Superior temporal gyrus (tissue), 1 donor: ENCODE measurements at regions not wholly inside any gene's neighbourhood (a gene's known extent, or its start where the extent isn't known, plus 50 kb on each side); places are given as distances from the start of the nearest gene placed in this dataset.

Experiments
- DNase-seq: peaks from one replicate; pipeline ENCODE4 v3.0.0-alpha.2; 2016; ENCODE audit errors: extremely low spot score

GRCh38 chr11:128219731-128220120 lies 367.6 kb downstream of the ETS1 start:
- DNase-seq = no peak

DNA sequence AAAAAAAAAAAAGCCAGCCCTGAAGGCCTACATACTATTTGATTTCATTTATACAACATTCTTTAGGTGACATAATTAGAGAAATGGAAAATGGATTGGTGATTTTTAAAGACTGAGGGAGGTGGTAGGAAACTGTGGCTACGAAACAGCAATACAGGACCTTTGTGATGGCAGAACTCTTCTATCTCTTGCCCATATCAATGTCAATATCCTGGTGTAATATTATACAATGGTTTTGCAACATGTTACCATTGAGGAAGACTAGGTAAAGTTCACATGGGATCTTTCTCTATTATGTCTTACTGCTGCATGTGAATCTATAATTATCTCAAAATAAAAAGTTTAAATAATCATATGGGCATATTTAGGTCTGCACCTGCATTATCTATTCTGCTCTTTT lies 371.2 kb downstream of the ETS1 start:
- DNase-seq = no peak

DNA sequence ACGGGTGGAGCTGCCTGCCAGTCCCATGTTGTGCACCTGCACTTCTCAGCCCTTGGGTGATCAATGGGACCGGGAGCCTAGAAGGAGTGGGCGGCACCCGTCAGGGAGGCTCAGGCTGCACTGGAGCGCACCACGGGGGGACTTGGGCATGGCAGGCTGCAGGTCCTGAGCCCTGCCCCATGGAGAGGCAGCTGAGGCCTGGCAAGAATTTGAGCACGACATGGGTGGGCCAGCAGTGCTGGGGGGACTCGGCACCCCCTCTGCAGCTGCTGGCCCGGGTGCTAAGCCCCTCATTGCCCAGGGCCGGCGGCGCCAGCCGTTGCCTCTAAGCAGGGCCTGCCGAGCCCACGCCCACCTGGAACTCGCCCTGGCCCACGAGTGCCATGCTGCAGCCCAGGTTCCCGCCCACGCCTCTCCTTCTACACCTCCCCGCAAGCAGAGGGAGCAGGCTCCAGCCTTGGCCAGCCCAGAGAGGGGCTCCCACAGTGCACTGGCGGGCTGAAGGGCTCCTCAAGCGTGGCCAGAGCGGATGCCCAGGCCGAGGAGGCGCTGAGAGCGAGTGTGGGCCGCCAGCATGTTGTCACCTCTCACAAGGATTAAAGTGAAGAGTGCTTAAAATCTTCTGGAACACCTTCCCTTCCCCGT lies 372.0 kb downstream of the ETS1 start:
- no peak for DNase-seq

DNA sequence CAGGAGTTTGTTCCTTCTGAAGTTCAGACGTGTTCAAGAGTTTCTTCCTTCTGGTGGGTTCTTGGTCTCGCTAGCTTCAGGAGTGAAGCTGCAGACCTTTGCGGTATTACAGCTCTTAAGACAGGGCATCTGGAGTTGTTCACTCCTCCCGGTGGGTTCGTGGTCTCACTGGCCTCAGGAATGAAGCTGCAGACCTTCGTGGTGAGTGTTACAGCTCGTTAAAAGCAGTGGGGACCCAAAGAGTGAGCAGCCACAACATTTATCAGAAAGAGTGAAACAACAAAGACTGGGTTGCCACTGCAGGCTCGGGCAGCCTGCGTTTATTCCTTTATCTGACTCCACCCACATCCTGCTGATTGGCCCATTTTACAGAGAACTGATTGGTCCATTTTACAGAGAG lies 373.1 kb downstream of the ETS1 start:
- no peak for DNase-seq

GRCh38 chr11:128213461-128213860 lies 373.9 kb downstream of the ETS1 start:
- DNase-seq = no peak

- DNase-seq = no peak
Observed at GRCh38 chr11:128212324-128212723, 375.0 kb downstream of the ETS1 start.

GRCh38 chr11:128210148-128210940 lies 377.0 kb downstream of the ETS1 start:
- DNase-seq = no peak

- DNase-seq = no peak
Observed at GRCh38 chr11:128209138-128209435, 378.3 kb downstream of the ETS1 start.

DNA sequence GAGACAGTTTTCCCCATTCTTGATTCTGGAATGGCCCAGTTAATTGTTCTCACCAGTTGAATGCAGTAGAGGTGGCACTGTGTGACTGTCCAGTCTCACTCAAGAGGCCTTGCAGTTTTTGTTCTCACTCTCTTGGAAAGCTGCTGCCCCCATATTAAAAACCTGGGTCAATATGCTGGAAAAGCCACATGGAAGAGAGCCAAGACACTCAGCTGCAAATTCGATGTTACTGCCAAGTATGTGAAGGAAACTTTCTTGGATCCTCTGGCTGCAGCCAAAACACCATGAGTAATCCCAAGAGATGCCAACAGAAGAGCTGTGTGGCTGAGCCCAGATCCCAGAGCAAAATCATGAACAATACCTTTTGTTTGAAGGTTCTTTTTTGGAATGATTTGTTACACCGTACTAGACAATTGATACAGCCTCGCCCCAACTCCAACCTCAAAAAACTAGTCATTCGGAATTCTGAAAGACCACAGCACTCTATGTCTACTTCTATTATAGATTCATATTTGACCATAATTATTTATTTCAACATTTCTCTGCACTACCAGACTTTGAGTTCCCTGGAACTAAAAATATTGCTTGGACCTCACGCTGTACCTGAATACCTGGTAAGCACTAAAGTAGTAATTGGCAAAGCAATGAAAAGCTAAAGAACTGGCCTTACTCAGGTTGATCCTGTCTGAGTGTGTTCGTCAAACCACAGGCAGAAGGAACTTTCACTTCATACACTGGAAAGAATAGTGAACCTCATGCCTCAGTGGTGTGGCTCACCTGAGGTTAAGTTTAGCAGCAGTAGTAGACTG lies 378.8 kb downstream of the ETS1 start:
- DNase-seq = no peak

DNA sequence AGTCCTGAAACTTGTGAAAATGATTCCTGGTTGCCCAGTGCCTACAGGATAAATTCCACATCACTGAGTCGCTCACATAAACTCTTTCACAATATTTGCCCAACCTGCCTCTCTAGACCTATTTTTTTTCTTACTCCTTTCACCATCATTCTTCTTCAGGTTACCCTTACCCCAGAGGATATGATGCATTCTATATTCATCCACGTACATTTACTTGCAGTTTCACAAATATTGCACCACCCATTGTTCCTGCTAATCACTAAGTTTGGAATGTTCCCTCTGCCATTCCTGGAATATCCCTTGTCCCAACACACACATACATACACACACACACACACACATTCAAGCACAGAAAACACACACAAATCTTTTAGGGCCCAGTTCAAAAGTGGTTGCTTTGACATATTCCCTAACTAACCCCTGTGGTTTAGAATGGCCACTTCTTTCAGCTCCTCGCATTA lies 379.5 kb downstream of the ETS1 start:
- DNase-seq = no peak

DNA sequence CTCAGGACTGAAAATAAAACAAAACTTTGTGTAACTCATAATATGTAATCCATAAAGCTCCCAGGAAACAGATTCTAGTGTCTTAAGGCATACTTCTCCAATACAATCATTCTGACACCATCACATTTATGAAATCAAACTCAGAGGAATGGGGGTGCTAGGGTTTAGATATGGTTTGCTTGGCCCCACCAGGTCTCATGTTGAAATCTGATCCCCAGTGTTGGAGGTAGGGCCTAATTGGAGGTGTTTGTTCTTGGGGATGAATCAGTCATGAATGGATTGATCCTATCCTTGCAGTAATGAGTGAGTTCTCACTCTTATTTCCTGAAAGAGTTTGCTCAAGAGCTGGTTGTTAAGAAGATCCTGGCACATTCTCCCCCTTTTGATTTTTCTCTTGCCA lies 380.9 kb downstream of the ETS1 start:
- no peak for DNase-seq

DNA sequence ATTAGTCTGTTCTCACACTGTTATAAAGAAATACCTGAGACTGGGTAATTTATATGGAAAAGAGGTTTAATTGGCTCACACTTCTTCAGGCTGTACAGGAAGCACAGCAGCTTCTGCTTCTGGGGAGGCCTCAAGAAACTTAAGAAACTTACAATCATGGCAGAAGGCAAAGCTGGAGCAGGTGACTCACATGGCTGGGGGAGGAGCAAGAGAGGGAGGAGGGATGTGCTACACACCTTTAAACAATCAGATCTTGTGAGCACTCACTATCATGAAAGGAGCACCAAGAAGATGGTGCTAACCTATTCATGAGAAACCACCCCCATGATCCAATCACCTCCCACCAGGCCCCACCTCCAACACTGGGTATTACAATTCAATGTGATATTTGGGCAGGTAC lies 381.6 kb downstream of the ETS1 start:
- DNase-seq = no peak

DNA sequence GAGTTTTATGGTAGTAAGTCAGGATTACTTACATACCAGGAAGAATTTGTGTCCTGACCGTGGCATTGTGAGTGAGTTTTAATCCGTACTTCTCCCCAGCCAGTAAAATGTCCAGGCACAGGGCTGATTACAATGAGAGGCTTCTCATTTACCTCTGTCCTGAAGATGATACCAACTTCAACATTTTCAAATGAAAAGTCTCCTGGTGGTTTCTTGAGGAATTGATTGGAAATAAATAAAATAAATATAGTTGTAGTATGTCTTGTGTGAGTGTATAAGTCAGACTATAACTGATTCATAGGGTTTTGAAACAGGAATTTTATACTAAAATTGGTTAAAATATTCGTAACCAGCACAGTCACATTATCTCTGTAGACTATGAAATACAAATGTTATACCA lies 382.5 kb downstream of the ETS1 start:
- no peak for DNase-seq

GRCh38 chr11:128201801-128202200 lies 385.6 kb downstream of the ETS1 start:
- no peak for DNase-seq

GRCh38 chr11:128201009-128201408 lies 386.3 kb downstream of the ETS1 start:
- DNase-seq = no peak

DNA sequence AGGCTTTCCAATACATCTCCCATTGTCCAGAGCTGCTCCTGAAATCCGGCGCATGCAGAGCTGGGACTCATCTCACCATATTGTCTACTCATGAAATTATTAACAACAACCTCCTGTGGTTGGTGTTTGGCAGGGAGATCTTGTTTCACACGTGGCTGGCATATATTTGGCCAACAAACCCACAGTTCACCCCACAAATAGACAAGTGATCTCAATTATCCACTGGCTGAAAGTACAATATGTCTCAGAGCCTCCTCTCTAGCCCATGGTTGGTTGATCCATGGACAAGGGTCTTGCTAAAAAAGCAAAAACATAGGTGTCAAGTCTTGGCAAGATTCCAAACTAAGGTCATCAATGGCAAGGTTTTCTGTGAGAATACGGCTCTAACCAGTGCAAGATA lies 386.9 kb downstream of the ETS1 start:
- no peak for DNase-seq

DNA sequence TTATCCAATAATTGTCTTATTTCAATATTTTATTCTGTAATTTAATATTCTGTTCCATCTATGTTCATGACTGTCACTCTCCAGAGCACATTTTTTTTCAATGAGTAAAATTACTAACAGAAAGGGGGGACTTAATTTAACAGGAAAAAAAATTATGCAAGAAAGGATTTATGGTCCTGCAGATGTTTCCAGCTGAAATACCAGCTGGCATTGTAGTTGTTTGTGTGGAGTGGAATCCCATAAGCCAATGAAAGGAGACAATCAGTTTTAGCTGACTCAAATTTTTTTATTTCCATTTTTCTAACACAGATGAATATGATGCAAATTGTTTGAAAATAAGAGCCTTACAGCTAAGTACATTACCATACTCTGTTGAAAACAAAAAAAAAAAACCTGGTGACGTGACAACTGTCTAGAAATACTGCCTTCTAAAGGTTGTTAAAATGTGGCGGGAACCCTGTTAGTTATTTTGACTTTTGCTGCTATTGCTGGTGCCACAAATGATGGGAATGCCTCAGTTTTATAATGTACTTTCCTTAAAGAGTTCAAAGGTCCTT lies 389.1 kb downstream of the ETS1 start:
- no peak for DNase-seq

DNA sequence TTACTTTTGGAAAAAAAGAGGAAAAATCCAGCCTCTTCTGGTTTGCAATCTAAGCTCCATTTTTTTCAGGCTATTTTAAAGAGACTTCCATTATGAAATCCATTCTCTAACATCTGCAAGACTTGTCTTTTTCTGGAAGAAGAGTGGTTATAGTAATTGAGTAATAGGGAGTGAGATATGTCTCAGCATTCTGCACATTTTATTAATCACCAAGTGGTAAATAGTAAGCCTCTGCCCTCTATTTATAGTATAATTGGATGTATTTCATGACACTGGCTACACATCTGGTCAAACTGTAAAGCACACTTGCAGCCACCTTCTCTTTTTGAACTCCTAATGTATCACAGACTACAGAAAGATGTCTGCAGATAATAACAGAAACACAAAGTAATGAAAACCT lies 391.1 kb downstream of the ETS1 start:
- DNase-seq = no peak

- no peak for DNase-seq
Observed at GRCh38 chr11:128195756-128196155, 391.6 kb downstream of the ETS1 start.

DNA sequence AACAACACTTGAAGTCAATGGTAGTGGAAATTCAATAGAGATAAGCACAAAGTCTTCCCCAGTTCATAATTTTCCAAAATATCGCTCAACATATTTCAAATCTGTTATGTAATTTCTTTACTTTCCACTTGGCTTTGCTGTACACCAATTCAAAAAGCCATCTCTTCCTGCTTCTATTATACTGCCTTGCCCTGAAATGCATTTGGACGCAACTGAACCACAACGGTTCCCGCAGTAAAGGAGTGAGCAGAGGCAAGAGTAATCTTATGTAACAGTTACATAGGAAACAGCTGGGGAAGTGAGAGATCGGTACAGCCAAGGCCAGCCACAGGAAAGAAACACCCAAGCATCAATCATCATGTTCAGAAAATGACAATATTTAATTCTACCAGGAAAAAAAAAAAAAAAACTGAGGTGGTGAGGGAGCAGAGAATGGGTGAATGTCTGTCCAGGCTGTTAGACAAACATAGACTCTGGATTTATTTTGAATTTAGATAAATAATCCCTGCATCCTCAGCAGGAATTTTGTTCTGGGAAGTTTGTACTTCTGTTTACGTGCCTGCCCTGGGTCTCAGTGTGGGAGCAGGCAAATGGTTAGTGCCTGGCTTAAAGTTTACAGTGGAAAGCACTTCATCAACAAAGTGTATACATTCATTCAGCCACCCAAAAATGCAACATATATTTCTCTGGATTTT lies 392.2 kb downstream of the ETS1 start:
- DNase-seq = no peak

DNA sequence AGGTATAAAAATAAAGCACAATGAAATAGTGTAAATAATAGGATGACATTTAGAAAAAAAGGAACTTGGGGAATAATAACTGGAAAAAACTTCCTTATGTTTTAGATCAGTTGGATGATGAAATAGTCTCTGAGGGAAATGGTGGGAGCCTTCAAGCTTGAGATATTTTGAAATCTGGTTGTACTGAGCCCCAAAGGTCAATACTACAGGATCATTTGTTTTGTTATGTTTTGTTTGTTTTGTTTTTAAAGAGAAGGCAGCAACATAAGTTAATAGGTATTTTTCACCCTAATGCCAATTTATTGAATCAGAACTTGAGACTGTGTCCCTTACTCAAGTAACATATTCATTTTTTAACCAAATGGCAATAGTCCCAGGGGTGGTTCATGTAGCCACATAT lies 393.1 kb downstream of the ETS1 start:
- DNase-seq = no peak

GRCh38 chr11:128193615-128194014 lies 393.7 kb downstream of the ETS1 start:
- no peak for DNase-seq
